Activated naive CD8-positive, alpha-beta T cell treated with anti-CD3 and anti-CD28 coated beads for 36 hours (primary cell): ENCODE measurements at regions not wholly inside any gene's neighbourhood (a gene's known extent, or its start where the extent isn't known, plus 50 kb on each side); places are given as distances from the start of the nearest gene placed in this dataset.

Experiments used
- DNase-seq: peaks from one replicate; pipeline ENCODE4 v3.0.0; 2021
- H3K27ac Mint-ChIP-seq: one replicate; pipeline ENCODE4 v1.8.0; 2022; ENCODE audit warnings: mild to moderate bottlenecking, moderate library complexity, mixed read lengths
- H3K27me3 Mint-ChIP-seq: one replicate; pipeline ENCODE4 v1.8.0; 2022; ENCODE audit warnings: mild to moderate bottlenecking, mixed read lengths
- H3K36me3 Mint-ChIP-seq: one replicate; pipeline ENCODE4 v1.8.0; 2021; ENCODE audit warnings: mild to moderate bottlenecking, mixed read lengths
- H3K4me1 Mint-ChIP-seq: one replicate; pipeline ENCODE4 v1.8.0; 2021; ENCODE audit warnings: mixed read lengths
- H3K4me3 Mint-ChIP-seq: one replicate; pipeline ENCODE4 v1.8.0; 2022; ENCODE audit warnings: mild to moderate bottlenecking, moderate library complexity, mixed read lengths
- H3K9me3 Mint-ChIP-seq: one replicate; pipeline ENCODE4 v1.8.0; 2022; ENCODE audit warnings: mixed read lengths

GRCh38 chr2:21265752-21266151, 142.0 kb downstream of the TDRD15 start:
- H3K27ac Mint-ChIP-seq = no peak overlapping the region
- H3K27me3 Mint-ChIP-seq = no peaks in the 10 kb centered on the region
- no peak overlapping the region for H3K4me3 Mint-ChIP-seq
- no peaks in the 10 kb centered on the region for H3K36me3 Mint-ChIP-seq
- H3K4me1 Mint-ChIP-seq = no peaks in the 10 kb centered on the region
- H3K9me3 Mint-ChIP-seq = no peaks in the 10 kb centered on the region
- no peak for DNase-seq

- H3K9me3 Mint-ChIP-seq = no peaks in the 10 kb centered on the region
- H3K27me3 Mint-ChIP-seq = no peaks in the 10 kb centered on the region
- H3K4me1 Mint-ChIP-seq = no peaks in the 10 kb centered on the region
- H3K4me3 Mint-ChIP-seq = no peak overlapping the region
- H3K27ac Mint-ChIP-seq = no peak overlapping the region
- H3K36me3 Mint-ChIP-seq = no peaks in the 10 kb centered on the region
- DNase-seq = no peak
These were observed 143.6 kb downstream of the TDRD15 start for GRCh38 chr2:21267232-21267835.

GRCh38 chr2:21268197-21268877, 144.6 kb downstream of the TDRD15 start:
- Mint-ChIP-seq H3K27me3 (no peaks in the 10 kb centered on the region), H3K36me3 (no peaks in the 10 kb centered on the region), H3K4me1 (no peaks in the 10 kb centered on the region), H3K4me3 (no peak overlapping the region), H3K9me3 (no peaks in the 10 kb centered on the region), H3K27ac (no peak overlapping the region)
- DNase-seq = no peak

GRCh38 chr2:21268878-21269224, 145.1 kb downstream of the TDRD15 start:
- no peaks in the 10 kb centered on the region for H3K36me3 Mint-ChIP-seq
- H3K4me1 Mint-ChIP-seq = no peaks in the 10 kb centered on the region
- DNase-seq = no peak
- no peaks in the 10 kb centered on the region for H3K9me3 Mint-ChIP-seq
- H3K27ac Mint-ChIP-seq = no peak overlapping the region
- H3K4me3 Mint-ChIP-seq = no peak overlapping the region
- no peaks in the 10 kb centered on the region for H3K27me3 Mint-ChIP-seq

GRCh38 chr2:21269382-21269781, 145.6 kb downstream of the TDRD15 start:
- Mint-ChIP-seq H3K9me3 (no peaks in the 10 kb centered on the region), H3K27ac (no peak overlapping the region), H3K36me3 (no peaks in the 10 kb centered on the region), H3K27me3 (no peaks in the 10 kb centered on the region), H3K4me1 (no peaks in the 10 kb centered on the region), H3K4me3 (no peak overlapping the region)
- DNase-seq = no peak

GRCh38 chr2:21270083-21270491, 146.3 kb downstream of the TDRD15 start:
- H3K27ac Mint-ChIP-seq = no peak overlapping the region
- H3K27me3 Mint-ChIP-seq = no peaks in the 10 kb centered on the region
- no peaks in the 10 kb centered on the region for H3K4me1 Mint-ChIP-seq
- no peaks in the 10 kb centered on the region for H3K9me3 Mint-ChIP-seq
- no peaks in the 10 kb centered on the region for H3K36me3 Mint-ChIP-seq
- no peak for DNase-seq
- no peak overlapping the region for H3K4me3 Mint-ChIP-seq

- H3K4me1 Mint-ChIP-seq = no peaks in the 10 kb centered on the region
- H3K36me3 Mint-ChIP-seq = no peaks in the 10 kb centered on the region
- H3K4me3 Mint-ChIP-seq = no peak overlapping the region
- no peaks in the 10 kb centered on the region for H3K27me3 Mint-ChIP-seq
- H3K9me3 Mint-ChIP-seq = no peaks in the 10 kb centered on the region
- no peak overlapping the region for H3K27ac Mint-ChIP-seq
- no peak for DNase-seq
These were observed 146.9 kb downstream of the TDRD15 start for GRCh38 chr2:21270708-21271122.

GRCh38 chr2:21276163-21276562, 152.4 kb downstream of the TDRD15 start:
- H3K9me3 Mint-ChIP-seq = no peaks in the 10 kb centered on the region
- no peak overlapping the region for H3K27ac Mint-ChIP-seq
- H3K4me1 Mint-ChIP-seq = no peaks in the 10 kb centered on the region
- H3K27me3 Mint-ChIP-seq = no peaks in the 10 kb centered on the region
- no peak for DNase-seq
- no peaks in the 10 kb centered on the region for H3K36me3 Mint-ChIP-seq
- H3K4me3 Mint-ChIP-seq = no peak overlapping the region

GRCh38 chr2:21277068-21278056, 153.6 kb downstream of the TDRD15 start:
- H3K27me3 Mint-ChIP-seq = no peaks in the 10 kb centered on the region
- no peak overlapping the region for H3K4me3 Mint-ChIP-seq
- H3K36me3 Mint-ChIP-seq = no peaks in the 10 kb centered on the region
- H3K9me3 Mint-ChIP-seq = no peaks in the 10 kb centered on the region
- H3K4me1 Mint-ChIP-seq = no peaks in the 10 kb centered on the region
- H3K27ac Mint-ChIP-seq = no peak overlapping the region
- DNase-seq = no peak

- H3K36me3 Mint-ChIP-seq = no peaks in the 10 kb centered on the region
- H3K4me1 Mint-ChIP-seq = no peaks in the 10 kb centered on the region
- DNase-seq = no peak
- H3K4me3 Mint-ChIP-seq = no peak overlapping the region
- H3K9me3 Mint-ChIP-seq = no peaks in the 10 kb centered on the region
- no peak overlapping the region for H3K27ac Mint-ChIP-seq
- no peaks in the 10 kb centered on the region for H3K27me3 Mint-ChIP-seq
These were observed 155.8 kb downstream of the TDRD15 start for GRCh38 chr2:21279525-21279924.

GRCh38 chr2:21280793-21281192, 157.0 kb downstream of the TDRD15 start:
- no peak for DNase-seq
- no peaks in the 10 kb centered on the region for H3K36me3 Mint-ChIP-seq
- no peaks in the 10 kb centered on the region for H3K9me3 Mint-ChIP-seq
- no peaks in the 10 kb centered on the region for H3K27me3 Mint-ChIP-seq
- no peak overlapping the region for H3K4me3 Mint-ChIP-seq
- no peak overlapping the region for H3K27ac Mint-ChIP-seq
- no peaks in the 10 kb centered on the region for H3K4me1 Mint-ChIP-seq

GRCh38 chr2:21281384-21281783, 157.6 kb downstream of the TDRD15 start:
- Mint-ChIP-seq H3K36me3 (no peaks in the 10 kb centered on the region), H3K27ac (no peak overlapping the region), H3K9me3 (no peaks in the 10 kb centered on the region), H3K27me3 (no peaks in the 10 kb centered on the region), H3K4me3 (no peak overlapping the region), H3K4me1 (no peaks in the 10 kb centered on the region)
- DNase-seq = no peak

GRCh38 chr2:21281791-21282514, 158.2 kb downstream of the TDRD15 start:
- no peaks in the 10 kb centered on the region for H3K27me3 Mint-ChIP-seq
- H3K36me3 Mint-ChIP-seq = no peaks in the 10 kb centered on the region
- DNase-seq = no peak
- no peak overlapping the region for H3K27ac Mint-ChIP-seq
- no peak overlapping the region for H3K4me3 Mint-ChIP-seq
- H3K4me1 Mint-ChIP-seq = no peaks in the 10 kb centered on the region
- no peaks in the 10 kb centered on the region for H3K9me3 Mint-ChIP-seq

- DNase-seq = no peak
- no peak overlapping the region for H3K27ac Mint-ChIP-seq
- no peaks in the 10 kb centered on the region for H3K27me3 Mint-ChIP-seq
- H3K4me3 Mint-ChIP-seq = no peak overlapping the region
- H3K4me1 Mint-ChIP-seq = no peaks in the 10 kb centered on the region
- no peaks in the 10 kb centered on the region for H3K36me3 Mint-ChIP-seq
- no peaks in the 10 kb centered on the region for H3K9me3 Mint-ChIP-seq
These were observed 158.7 kb downstream of the TDRD15 start for GRCh38 chr2:21282515-21282898.

- H3K9me3 Mint-ChIP-seq = no peaks in the 10 kb centered on the region
- no peaks in the 10 kb centered on the region for H3K4me1 Mint-ChIP-seq
- H3K36me3 Mint-ChIP-seq = no peaks in the 10 kb centered on the region
- no peak overlapping the region for H3K4me3 Mint-ChIP-seq
- DNase-seq = no peak
- H3K27ac Mint-ChIP-seq = no peak overlapping the region
- no peaks in the 10 kb centered on the region for H3K27me3 Mint-ChIP-seq
These were observed 164.5 kb downstream of the TDRD15 start for GRCh38 chr2:21288299-21288698.
